Activated naive CD4-positive, alpha-beta T cell (primary cell): ENCODE measurements at regions not wholly inside any gene's neighbourhood (a gene's known extent, or its start where the extent isn't known, plus 50 kb on each side); places are given as distances from the start of the nearest gene placed in this dataset.

ENCODE experiments used
- DNase-seq, 4 experiments: peaks; one replicate each; lab custom pipeline; 2025; lab: John Stamatoyannopoulos, UW

- DNase-seq, result no peak
Observed at GRCh38 chr13:62302341-62302740, 886.7 kb upstream of the PCDH20 start.

GRCh38 chr13:62299988-62300387 is 884.3 kb upstream of the PCDH20 start:
- no peak for DNase-seq

- no peak for DNase-seq
Observed at GRCh38 chr13:62296812-62297211, 881.2 kb upstream of the PCDH20 start.

GRCh38 chr13:62294244-62294643 is 878.6 kb upstream of the PCDH20 start:
- DNase-seq, result no peak

GRCh38 chr13:62292714-62293480 is 877.2 kb upstream of the PCDH20 start:
- no peak for DNase-seq

- DNase-seq, result no peak
Observed at GRCh38 chr13:62290542-62290941, 874.9 kb upstream of the PCDH20 start.

- DNase-seq, result no peak
Observed at GRCh38 chr13:62287764-62288163, 872.1 kb upstream of the PCDH20 start.

GRCh38 chr13:62280590-62280989 is 864.9 kb upstream of the PCDH20 start:
- DNase-seq, result no peak

- no peak for DNase-seq
Observed at GRCh38 chr13:62278271-62278670, 862.6 kb upstream of the PCDH20 start.

- no peak for DNase-seq
Observed at GRCh38 chr13:62251734-62252133, 836.1 kb upstream of the PCDH20 start.

- no peak for DNase-seq
Observed at GRCh38 chr13:62250501-62251201, 835.0 kb upstream of the PCDH20 start.

- DNase-seq, result no peak
Observed at GRCh38 chr13:62246581-62246980, 830.9 kb upstream of the PCDH20 start.

GRCh38 chr13:62243106-62243505 is 827.5 kb upstream of the PCDH20 start:
- no peak for DNase-seq

- DNase-seq, result no peak
Observed at GRCh38 chr13:62234780-62235440, 819.3 kb upstream of the PCDH20 start.

GRCh38 chr13:62210951-62211350 is 795.3 kb upstream of the PCDH20 start:
- DNase-seq, result no peak

- DNase-seq, result no peak
Observed at GRCh38 chr13:62209529-62209928, 793.9 kb upstream of the PCDH20 start.

GRCh38 chr13:62207388-62207787 is 791.7 kb upstream of the PCDH20 start:
- no peak for DNase-seq

- no peak for DNase-seq
Observed at GRCh38 chr13:62206165-62206564, 790.5 kb upstream of the PCDH20 start.

GRCh38 chr13:62205273-62205672 is 789.6 kb upstream of the PCDH20 start:
- DNase-seq, result no peak

- DNase-seq, result no peak
Observed at GRCh38 chr13:62194371-62194770, 778.7 kb upstream of the PCDH20 start.

GRCh38 chr13:62193919-62194318 is 778.3 kb upstream of the PCDH20 start:
- DNase-seq, result no peak

GRCh38 chr13:62185631-62186255 is 770.1 kb upstream of the PCDH20 start:
- no peak for DNase-seq

GRCh38 chr13:62176051-62176450 is 760.4 kb upstream of the PCDH20 start:
- no peak for DNase-seq
